ENCODE measurements at regions not wholly inside any gene's neighbourhood (a gene's known extent, or its start where the extent isn't known, plus 50 kb on each side); places are given as distances from the start of the nearest gene placed in this dataset.
"Not testable (repeated sequence)": the region's sequence is repeated elsewhere in the genome, so short reads cannot be mapped to it uniquely, and the experiment has no call there.

DNA sequence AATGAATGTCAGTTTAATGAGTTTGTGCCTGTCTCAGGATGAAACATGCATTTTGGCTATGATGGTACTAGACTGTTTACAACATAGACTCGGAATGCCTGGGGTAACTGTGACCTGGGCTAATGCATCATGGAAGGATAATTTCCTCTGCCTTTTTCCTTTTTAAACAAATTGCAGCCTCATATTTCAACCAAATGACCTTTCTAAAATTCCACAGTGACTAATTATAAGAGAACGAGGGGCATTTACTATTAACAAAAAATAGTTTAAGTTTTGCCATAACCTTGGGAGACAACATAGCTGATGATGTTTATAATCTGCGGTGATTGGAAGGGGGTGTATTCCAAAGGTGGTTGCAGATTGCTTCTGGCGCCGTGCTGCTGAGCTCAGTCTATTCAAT is 1140.5 kb downstream of the GALC start:
- no peak for FAIRE-seq

DNA sequence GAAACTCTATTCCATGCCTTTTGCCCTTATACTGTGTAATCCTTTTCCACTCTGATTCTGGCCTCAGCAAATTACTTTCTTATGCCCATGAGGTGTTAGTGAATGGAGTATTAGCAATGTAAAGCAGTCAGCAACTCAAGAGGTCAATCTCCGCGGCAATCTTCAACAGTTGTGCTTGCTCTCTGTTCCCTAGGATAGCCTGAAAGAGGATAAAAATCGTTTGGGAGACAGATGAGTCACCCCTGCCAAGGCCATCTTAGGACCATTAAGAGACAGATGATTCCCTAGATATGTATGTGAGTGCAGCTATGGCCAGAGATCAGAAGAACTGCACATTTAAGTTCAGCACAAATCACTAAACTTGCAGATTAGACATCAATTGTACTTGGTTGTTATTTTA is 1145.8 kb downstream of the GALC start:
- FAIRE-seq, result no peak

DNA sequence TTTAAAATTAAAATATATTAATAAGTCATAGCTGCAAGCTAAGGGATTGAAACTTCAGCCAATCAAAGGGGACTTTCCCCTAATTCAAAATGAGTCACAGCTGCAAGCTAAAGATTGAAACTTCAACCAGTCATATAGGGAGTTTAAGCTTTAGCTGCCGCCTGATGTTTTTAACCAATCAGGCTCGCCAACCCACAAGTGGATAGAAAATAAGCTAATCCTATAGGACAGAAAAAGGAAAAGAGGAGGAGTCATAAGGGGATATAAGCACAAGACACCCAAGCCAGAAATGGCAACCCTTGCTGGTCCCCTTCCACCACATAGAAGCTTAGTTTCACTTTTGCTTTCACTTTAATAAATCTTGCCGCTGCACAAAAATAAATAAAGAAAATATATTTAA is 1154.6 kb downstream of the GALC start:
- no peak for FAIRE-seq

DNA sequence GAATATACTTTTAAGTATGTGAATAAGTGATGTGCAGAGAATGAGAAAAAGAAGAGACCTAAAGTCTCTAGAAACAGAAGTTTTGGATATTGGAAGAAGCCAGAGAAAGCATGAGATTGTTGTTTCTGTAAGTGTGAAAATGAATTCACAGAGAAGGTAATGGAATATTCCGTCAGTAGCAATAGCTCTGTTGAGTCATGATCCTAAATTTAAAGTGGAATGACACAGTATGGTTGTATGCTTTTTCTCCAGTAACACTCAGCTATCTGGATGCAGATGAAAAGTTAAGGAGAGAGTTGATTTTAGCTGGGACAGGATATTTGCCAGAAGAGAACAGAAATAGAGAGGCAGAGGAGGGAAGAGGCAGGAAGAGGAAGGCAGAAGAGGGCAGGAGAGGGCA is 1166.3 kb downstream of the GALC start:
- FAIRE-seq, result no peak

GRCh38 chr14:86824167-86824566 is 1168.8 kb downstream of the GALC start:
- no peak for FAIRE-seq

- no peak for FAIRE-seq
Observed at GRCh38 chr14:86823581-86823980, 1169.4 kb downstream of the GALC start.

DNA sequence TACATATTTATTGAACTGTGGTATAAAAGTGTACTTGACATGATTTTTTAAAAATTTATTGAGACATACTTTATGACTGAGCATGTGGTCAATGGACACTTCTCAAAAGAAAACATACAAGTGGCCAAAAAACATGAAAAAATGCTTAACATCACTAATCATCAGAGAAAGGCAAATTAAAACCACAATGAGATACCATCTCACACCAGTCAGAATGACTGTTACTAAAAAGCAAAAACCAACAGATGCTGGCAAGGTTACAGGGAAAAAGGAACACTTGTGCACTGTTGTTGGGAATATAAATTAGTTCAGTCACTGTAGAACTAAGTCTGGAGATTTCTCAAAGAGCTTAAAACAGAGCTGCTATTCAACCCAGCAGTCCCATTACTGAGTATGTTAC is 1177.6 kb downstream of the GALC start:
- FAIRE-seq, result no peak

DNA sequence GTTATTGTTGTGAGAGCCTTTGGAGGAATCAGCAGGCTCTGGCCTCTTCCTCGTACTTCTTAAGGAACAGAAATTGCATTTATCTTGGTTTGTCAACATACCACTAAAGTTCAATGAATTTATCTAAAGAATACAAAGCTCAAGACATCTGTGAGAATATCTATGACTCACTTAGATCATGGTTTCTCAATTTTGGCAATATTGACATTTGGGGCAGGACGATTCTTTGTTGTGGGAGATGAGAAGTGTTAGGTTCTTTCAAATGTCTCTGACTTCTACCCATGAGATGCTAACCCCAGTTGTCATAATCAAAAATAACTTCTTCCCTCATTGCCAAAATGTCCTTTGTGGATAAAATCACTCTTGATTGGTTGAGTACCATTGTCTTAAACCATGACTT is 1190.3 kb downstream of the GALC start:
- FAIRE-seq, result no peak

GRCh38 chr14:86799244-86799647 is 1193.7 kb downstream of the GALC start:
- no peak for FAIRE-seq

GRCh38 chr14:86798330-86798729 is 1194.7 kb downstream of the GALC start:
- no peak for FAIRE-seq

DNA sequence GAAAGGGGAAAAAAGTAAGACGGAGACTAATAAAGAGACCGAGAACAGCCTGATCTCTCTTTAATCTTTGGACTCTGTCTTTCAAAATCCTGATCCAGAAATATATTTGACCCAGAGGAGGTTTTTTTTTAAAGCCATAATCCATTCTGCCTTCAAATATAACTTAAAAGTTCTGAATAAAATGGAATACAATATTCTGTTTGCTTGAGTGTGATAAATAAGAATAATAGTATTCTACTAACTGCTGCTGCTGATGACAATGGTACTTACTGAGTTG is 1196.0 kb downstream of the GALC start:
- FAIRE-seq, result no peak

DNA sequence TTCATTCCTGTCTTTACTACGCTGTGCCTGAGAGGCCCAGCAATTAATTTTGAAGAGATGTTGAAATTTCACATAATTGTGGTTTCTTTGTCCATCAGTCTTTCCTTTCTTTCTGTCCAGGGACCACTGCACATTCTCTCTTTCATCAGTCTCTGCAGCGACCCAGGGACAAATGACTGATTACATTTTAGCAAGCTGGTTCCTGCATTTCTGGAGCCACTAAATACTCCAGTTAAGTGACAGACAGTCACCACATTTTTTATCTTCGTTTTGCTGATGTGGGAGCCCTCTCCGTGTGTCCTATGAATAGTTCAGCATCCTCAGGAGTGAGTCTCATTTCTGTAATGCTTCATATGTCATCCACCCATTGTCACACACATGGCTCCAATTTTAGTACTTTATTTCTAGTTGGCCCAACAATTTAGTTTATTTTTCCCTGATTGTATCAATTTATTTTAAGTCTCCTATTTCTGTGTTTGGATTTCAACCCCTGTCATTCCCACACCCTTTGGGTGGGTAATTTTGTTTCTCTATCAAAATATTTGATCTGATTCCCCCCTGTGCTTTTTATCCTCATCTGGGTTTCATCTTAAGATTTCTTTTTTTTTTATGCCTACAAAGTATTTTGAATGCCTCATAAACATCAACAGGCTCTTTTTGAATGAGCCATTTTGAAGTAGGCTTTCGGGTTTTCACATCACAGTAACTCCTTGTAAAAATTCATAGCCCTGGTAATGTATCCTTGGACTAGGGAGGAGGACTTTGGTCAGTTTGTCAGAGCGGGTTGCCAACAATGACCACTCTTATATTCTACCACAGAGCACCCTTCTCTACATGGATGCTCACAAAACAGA is 1196.5 kb downstream of the GALC start:
- no peak for FAIRE-seq

DNA sequence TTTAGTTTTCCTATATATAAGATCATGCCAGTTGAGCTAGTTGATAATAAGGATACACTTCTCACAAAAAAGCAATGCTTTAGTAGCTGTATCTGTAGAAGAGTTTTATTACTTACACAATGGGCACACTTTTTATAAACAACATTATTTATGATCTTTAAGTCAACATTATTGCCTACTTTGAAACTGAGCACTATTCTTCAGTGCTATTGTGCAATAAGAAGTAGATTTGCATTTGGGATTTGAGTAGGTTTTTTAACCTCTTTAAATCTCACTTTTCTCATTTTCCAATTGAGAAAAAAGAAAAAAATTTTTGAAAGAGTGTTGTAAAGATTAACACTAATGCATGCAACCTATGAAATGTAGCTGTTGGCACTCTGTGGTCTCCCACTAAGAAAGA is 1198.3 kb downstream of the GALC start:
- FAIRE-seq, result no peak

- no peak for FAIRE-seq
Observed at GRCh38 chr14:86790408-86791364, 1202.3 kb downstream of the GALC start.

- FAIRE-seq, result no peak
Observed at GRCh38 chr14:86788224-86788623, 1204.8 kb downstream of the GALC start.

GRCh38 chr14:86787717-86788116 is 1205.3 kb downstream of the GALC start:
- no peak for FAIRE-seq

- no peak for FAIRE-seq
Observed at GRCh38 chr14:86782092-86782580, 1210.8 kb downstream of the GALC start.

- FAIRE-seq, result no peak
Observed at GRCh38 chr14:86780876-86781510, 1212.0 kb downstream of the GALC start.

DNA sequence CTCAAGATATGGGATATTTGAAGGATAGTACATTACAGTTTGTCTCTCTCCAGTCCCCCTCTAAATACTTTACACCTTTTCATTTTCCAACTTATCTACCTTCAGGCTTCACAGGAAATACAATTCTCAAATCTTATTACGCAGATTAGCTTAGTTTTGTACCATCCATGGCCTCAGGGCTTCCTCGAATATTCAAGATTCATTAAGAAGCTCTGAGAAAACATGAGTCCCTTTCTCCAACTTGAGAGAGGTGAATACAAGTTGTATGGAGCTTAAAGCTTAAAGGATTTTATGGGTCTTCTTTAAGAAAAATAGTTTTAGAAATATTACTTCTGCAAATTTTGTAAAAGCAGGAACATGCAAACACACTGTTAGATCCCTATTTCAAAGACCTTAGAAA is 1212.5 kb downstream of the GALC start:
- no peak for FAIRE-seq

- no peak for FAIRE-seq
Observed at GRCh38 chr14:86779416-86779815, 1213.6 kb downstream of the GALC start.

- no peak for FAIRE-seq
Observed at GRCh38 chr14:86777963-86778602, 1214.9 kb downstream of the GALC start.

- not testable (repeated sequence) for FAIRE-seq
Observed at GRCh38 chr14:86775896-86776295, 1217.1 kb downstream of the GALC start.

DNA sequence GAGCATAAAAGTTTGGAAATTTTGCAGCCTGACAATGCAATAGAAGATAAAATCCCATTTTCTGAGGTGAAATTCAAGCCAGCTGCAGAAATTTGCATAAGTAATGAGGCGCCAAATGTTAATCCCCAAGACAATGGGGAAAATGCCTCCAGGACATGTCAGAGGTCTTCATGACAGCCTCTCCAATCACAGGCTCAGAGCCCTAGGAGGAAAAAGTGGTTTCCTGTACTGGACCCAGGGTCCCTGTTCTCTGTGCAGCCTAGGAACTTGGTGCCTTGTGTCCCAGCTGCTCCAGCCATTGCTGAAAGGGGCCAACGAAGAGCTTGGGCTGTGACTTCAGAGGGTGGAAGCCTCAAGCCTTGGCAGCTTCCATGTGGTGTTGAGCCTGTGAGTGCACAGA is 1218.1 kb downstream of the GALC start:
- FAIRE-seq, result no peak
